IPS-18a (cell line): ENCODE measurements at regions not wholly inside any gene's neighbourhood (a gene's known extent, or its start where the extent isn't known, plus 50 kb on each side); places are given as distances from the start of the nearest gene placed in this dataset.

ENCODE experiments used
- H3K27ac ChIP-seq: one replicate; pipeline ENCODE4 v1.5.1; 2013; ENCODE audit warnings: low read length
- H3K27me3 ChIP-seq: one replicate; pipeline ENCODE4 v1.6.1; 2013; ENCODE audit warnings: mild to moderate bottlenecking, low read length; ENCODE audit not compliant: control insufficient read depth, insufficient read depth
- H3K36me3 ChIP-seq: one replicate; pipeline ENCODE4 v1.6.1; 2013; ENCODE audit warnings: low read depth, low read length; ENCODE audit not compliant: control insufficient read depth
- H3K4me1 ChIP-seq: one replicate; pipeline ENCODE4 v1.6.1; 2013; ENCODE audit warnings: low read depth, low read length; ENCODE audit not compliant: control insufficient read depth
- H3K4me3 ChIP-seq: one replicate; pipeline ENCODE4 v1.5.1; 2013; ENCODE audit warnings: low read length
- H3K9ac ChIP-seq: one replicate; pipeline ENCODE4 v1.6.1; 2013; ENCODE audit warnings: mild to moderate bottlenecking, low read length, moderate library complexity
- H3K9me3 ChIP-seq: one replicate; pipeline ENCODE4 v1.6.1; 2013; ENCODE audit warnings: low read depth, low read length; ENCODE audit not compliant: control insufficient read depth

GRCh38 chr9:126230692-126231091 lies 95.9 kb upstream of the MVB12B start:
- no peak overlapping the region for H3K9ac ChIP-seq
- no peaks in the 10 kb centered on the region for H3K27me3 ChIP-seq
- H3K4me3 ChIP-seq, result no peak overlapping the region
- H3K27ac ChIP-seq, result no peak overlapping the region
- H3K9me3 ChIP-seq, result no peaks in the 10 kb centered on the region
- no peaks in the 10 kb centered on the region for H3K4me1 ChIP-seq
- no peaks in the 10 kb centered on the region for H3K36me3 ChIP-seq

GRCh38 chr9:126232461-126232860 lies 94.2 kb upstream of the MVB12B start:
- H3K27ac ChIP-seq, result no peak overlapping the region
- H3K36me3 ChIP-seq, result no peaks in the 10 kb centered on the region
- H3K4me1 ChIP-seq, result no peaks in the 10 kb centered on the region
- H3K4me3 ChIP-seq, result no peak overlapping the region
- H3K27me3 ChIP-seq, result no peaks in the 10 kb centered on the region
- no peaks in the 10 kb centered on the region for H3K9me3 ChIP-seq
- H3K9ac ChIP-seq, result no peak overlapping the region

GRCh38 chr9:126233175-126233574 lies 93.5 kb upstream of the MVB12B start:
- H3K27me3 ChIP-seq, result no peaks in the 10 kb centered on the region
- H3K4me1 ChIP-seq, result no peaks in the 10 kb centered on the region
- no peak overlapping the region for H3K27ac ChIP-seq
- no peak overlapping the region for H3K9ac ChIP-seq
- no peaks in the 10 kb centered on the region for H3K9me3 ChIP-seq
- H3K4me3 ChIP-seq, result no peak overlapping the region
- no peaks in the 10 kb centered on the region for H3K36me3 ChIP-seq

GRCh38 chr9:126233913-126234525 lies 92.6 kb upstream of the MVB12B start:
- Histone ChIP-seq H3K9me3 (no peaks in the 10 kb centered on the region), H3K36me3 (no peaks in the 10 kb centered on the region), H3K9ac (no peak overlapping the region), H3K27ac (no peak overlapping the region), H3K27me3 (no peaks in the 10 kb centered on the region), H3K4me1 (no peaks in the 10 kb centered on the region), H3K4me3 (no peak overlapping the region)

GRCh38 chr9:126234681-126235335 lies 91.8 kb upstream of the MVB12B start:
- no peak overlapping the region for H3K9ac ChIP-seq
- no peaks in the 10 kb centered on the region for H3K4me1 ChIP-seq
- no peak overlapping the region for H3K4me3 ChIP-seq
- no peaks in the 10 kb centered on the region for H3K36me3 ChIP-seq
- H3K27me3 ChIP-seq, result no peaks in the 10 kb centered on the region
- H3K27ac ChIP-seq, result no peak overlapping the region
- H3K9me3 ChIP-seq, result no peaks in the 10 kb centered on the region

- H3K4me1 ChIP-seq, result no peaks in the 10 kb centered on the region
- H3K27ac ChIP-seq, result no peak overlapping the region
- no peaks in the 10 kb centered on the region for H3K36me3 ChIP-seq
- no peak overlapping the region for H3K4me3 ChIP-seq
- H3K9me3 ChIP-seq, result no peaks in the 10 kb centered on the region
- H3K9ac ChIP-seq, result no peak overlapping the region
- no peaks in the 10 kb centered on the region for H3K27me3 ChIP-seq
Observed at GRCh38 chr9:126235336-126236243, 91.0 kb upstream of the MVB12B start.

- no peaks in the 10 kb centered on the region for H3K4me1 ChIP-seq
- H3K9ac ChIP-seq, result no peak overlapping the region
- no peak overlapping the region for H3K4me3 ChIP-seq
- H3K27ac ChIP-seq, result no peak overlapping the region
- H3K27me3 ChIP-seq, result no peaks in the 10 kb centered on the region
- H3K9me3 ChIP-seq, result no peaks in the 10 kb centered on the region
- H3K36me3 ChIP-seq, result no peaks in the 10 kb centered on the region
Observed at GRCh38 chr9:126236273-126236672, 90.4 kb upstream of the MVB12B start.

GRCh38 chr9:126238415-126238814 lies 88.2 kb upstream of the MVB12B start:
- no peaks in the 10 kb centered on the region for H3K9me3 ChIP-seq
- no peaks in the 10 kb centered on the region for H3K4me1 ChIP-seq
- H3K27ac ChIP-seq, result no peak overlapping the region
- no peaks in the 10 kb centered on the region for H3K27me3 ChIP-seq
- H3K4me3 ChIP-seq, result no peak overlapping the region
- H3K9ac ChIP-seq, result no peak overlapping the region
- no peaks in the 10 kb centered on the region for H3K36me3 ChIP-seq

GRCh38 chr9:126239515-126239914 lies 87.1 kb upstream of the MVB12B start:
- no peaks in the 10 kb centered on the region for H3K4me1 ChIP-seq
- H3K36me3 ChIP-seq, result no peaks in the 10 kb centered on the region
- H3K9ac ChIP-seq, result no peak overlapping the region
- H3K27ac ChIP-seq, result no peak overlapping the region
- H3K9me3 ChIP-seq, result no peaks in the 10 kb centered on the region
- no peaks in the 10 kb centered on the region for H3K27me3 ChIP-seq
- no peak overlapping the region for H3K4me3 ChIP-seq

GRCh38 chr9:126240835-126241234 lies 85.8 kb upstream of the MVB12B start:
- H3K36me3 ChIP-seq, result no peaks in the 10 kb centered on the region
- no peak overlapping the region for H3K9ac ChIP-seq
- H3K27ac ChIP-seq, result no peak overlapping the region
- H3K27me3 ChIP-seq, result no peaks in the 10 kb centered on the region
- no peaks in the 10 kb centered on the region for H3K9me3 ChIP-seq
- H3K4me1 ChIP-seq, result no peaks in the 10 kb centered on the region
- H3K4me3 ChIP-seq, result no peak overlapping the region

GRCh38 chr9:126248680-126249079 lies 77.9 kb upstream of the MVB12B start:
- H3K27ac ChIP-seq, result no peak overlapping the region

More at GRCh38 chr9:126248680-126249079, 77.9 kb upstream of the MVB12B start:
- Histone ChIP-seq H3K4me3 (no peak overlapping the region), H3K36me3 (no peaks in the 10 kb centered on the region), H3K4me1 (no peaks in the 10 kb centered on the region), H3K27me3 (no peaks in the 10 kb centered on the region), H3K9me3 (no peaks in the 10 kb centered on the region), H3K9ac (no peak overlapping the region)
